ENCODE measurements at regions not wholly inside any gene's neighbourhood (a gene's known extent, or its start where the extent isn't known, plus 50 kb on each side); places are given as distances from the start of the nearest gene placed in this dataset.

DNA sequence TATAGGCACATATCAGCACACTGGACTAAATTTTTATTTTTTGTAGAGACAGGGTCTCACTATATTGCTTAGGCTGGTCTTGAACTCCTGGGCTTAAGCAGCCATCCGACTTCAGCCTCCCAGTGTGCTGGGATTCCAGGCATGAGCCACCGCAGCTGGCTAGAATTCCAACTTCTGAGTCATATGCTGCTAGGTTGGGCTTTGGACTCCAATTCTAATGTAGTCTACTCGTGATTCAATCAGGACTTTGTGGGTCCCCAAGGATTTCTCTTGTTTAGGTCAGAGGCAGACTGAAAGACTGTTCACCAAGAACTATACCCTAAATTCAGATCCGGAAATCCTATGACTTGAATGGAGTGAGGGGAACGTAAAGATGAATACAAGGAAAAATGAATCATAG is 68.2 kb upstream of the CHD1 start:
- no peak overlapping the region for H3K9ac ChIP-seq (ENCODE audit: low read length)
- H3K4me1 ChIP-seq (ENCODE audit: control insufficient read depth, insufficient read depth, low read length), result no peaks in the 10 kb centered on the region
- no peaks in the 10 kb centered on the region for H3K36me3 ChIP-seq (ENCODE audit: control insufficient read depth, insufficient read depth, low read length)
- no peaks in the 10 kb centered on the region for H3K27me3 ChIP-seq (ENCODE audit: control insufficient read depth, insufficient read depth, low read length)
- H3K4me3 ChIP-seq (ENCODE audit: low read length), result no peak overlapping the region
- H3K27ac ChIP-seq (ENCODE audit: low read depth, low read length), result no peak overlapping the region

DNA sequence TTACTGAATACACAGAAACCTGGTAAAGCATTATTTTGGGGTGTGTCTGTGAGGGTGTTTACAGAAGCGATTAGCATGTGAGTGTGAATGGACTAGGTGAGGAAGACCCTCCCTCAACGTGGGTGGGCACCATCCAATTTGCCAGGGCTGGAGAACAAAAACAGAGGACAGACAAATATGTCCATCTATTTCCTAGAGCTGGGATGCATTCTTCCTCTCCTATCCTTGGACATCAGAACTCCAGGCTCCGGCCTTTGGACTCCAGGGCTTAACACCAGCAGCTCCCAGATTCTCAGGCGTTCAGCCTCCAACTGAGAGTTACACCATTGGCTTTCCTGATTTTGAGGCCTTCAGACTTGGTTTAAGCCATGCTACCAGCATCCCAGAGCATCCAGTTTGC is 65.8 kb upstream of the CHD1 start:
- H3K36me3 ChIP-seq (ENCODE audit: control insufficient read depth, insufficient read depth, low read length), result no peaks in the 10 kb centered on the region
- no peak overlapping the region for H3K9ac ChIP-seq (ENCODE audit: low read length)
- no peak overlapping the region for H3K4me3 ChIP-seq (ENCODE audit: low read length)
- no peak overlapping the region for H3K27ac ChIP-seq (ENCODE audit: low read depth, low read length)
- no peaks in the 10 kb centered on the region for H3K27me3 ChIP-seq (ENCODE audit: control insufficient read depth, insufficient read depth, low read length)
- H3K4me1 ChIP-seq (ENCODE audit: control insufficient read depth, insufficient read depth, low read length), result no peaks in the 10 kb centered on the region

DNA sequence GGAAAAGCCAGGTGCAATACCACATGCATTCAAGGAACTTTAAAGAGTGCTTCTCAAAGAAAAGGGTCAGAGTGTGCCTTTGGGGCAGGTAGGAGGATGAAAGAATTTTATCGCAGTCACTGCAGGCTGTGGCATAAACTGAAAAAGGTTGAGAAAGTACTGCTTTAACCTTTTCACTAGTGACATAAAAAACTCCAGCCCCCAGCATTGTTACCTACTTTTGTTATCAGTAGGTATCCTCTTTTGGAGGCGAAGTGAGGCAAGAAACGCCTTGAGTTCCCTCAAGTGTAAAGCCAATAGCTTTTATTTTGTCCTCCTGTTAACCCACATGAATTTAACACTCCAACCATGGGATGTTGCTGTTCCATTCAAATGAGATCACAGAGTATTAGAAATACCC is 64.7 kb upstream of the CHD1 start:
- no peaks in the 10 kb centered on the region for H3K27me3 ChIP-seq (ENCODE audit: control insufficient read depth, insufficient read depth, low read length)
- no peaks in the 10 kb centered on the region for H3K4me1 ChIP-seq (ENCODE audit: control insufficient read depth, insufficient read depth, low read length)
- H3K36me3 ChIP-seq (ENCODE audit: control insufficient read depth, insufficient read depth, low read length), result no peaks in the 10 kb centered on the region
- no peak overlapping the region for H3K9ac ChIP-seq (ENCODE audit: low read length)
- no peak overlapping the region for H3K4me3 ChIP-seq (ENCODE audit: low read length)
- no peak overlapping the region for H3K27ac ChIP-seq (ENCODE audit: low read depth, low read length)

DNA sequence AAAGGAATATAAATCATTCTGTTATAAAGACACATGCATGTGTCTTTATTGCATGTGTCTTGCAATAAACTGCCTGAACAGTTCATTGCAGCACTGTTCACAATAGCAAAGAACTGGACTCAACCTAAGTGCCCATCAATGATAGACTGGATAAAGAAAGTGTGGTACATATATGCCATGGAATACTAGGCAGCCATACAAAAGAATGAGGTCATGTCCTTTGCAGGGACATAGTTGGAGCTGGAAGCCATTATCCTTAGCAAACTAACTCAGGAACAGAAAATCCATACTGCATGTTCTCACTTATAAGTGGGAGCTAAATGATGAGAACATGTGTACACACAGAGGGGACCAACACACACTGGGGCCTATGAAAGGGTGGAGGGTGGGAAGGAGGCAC is 63.7 kb upstream of the CHD1 start:
- no peak overlapping the region for H3K9ac ChIP-seq (ENCODE audit: low read length)
- no peaks in the 10 kb centered on the region for H3K4me1 ChIP-seq (ENCODE audit: control insufficient read depth, insufficient read depth, low read length)
- H3K27me3 ChIP-seq (ENCODE audit: control insufficient read depth, insufficient read depth, low read length), result no peaks in the 10 kb centered on the region
- no peak overlapping the region for H3K4me3 ChIP-seq (ENCODE audit: low read length)
- H3K27ac ChIP-seq (ENCODE audit: low read depth, low read length), result no peak overlapping the region
- H3K36me3 ChIP-seq (ENCODE audit: control insufficient read depth, insufficient read depth, low read length), result no peaks in the 10 kb centered on the region

DNA sequence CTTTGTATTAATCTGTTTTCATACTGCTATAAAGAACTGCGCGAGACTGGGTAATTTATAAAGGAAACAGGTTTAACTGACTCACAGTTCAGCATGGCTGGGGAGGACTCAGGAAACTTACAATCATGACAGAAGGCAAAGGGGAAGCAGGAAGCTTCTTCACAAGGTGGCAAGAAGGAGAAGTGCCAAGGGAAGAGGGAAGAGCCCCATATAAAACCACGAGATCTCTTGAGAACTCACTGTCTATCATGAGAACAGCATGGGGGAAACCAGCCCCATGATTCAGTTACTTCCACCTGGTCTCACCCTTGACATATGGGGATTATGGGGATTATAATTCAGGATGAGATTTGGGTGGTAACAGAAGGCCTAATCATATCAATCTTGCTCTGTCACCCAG is 60.9 kb upstream of the CHD1 start:
- Histone ChIP-seq H3K27me3 (ENCODE audit: control insufficient read depth, insufficient read depth, low read length) (no peaks in the 10 kb centered on the region), H3K4me1 (ENCODE audit: control insufficient read depth, insufficient read depth, low read length) (no peaks in the 10 kb centered on the region), H3K36me3 (ENCODE audit: control insufficient read depth, insufficient read depth, low read length) (no peaks in the 10 kb centered on the region), H3K27ac (ENCODE audit: low read depth, low read length) (no peak overlapping the region), H3K4me3 (ENCODE audit: low read length) (no peak overlapping the region), H3K9ac (ENCODE audit: low read length) (no peak overlapping the region)

DNA sequence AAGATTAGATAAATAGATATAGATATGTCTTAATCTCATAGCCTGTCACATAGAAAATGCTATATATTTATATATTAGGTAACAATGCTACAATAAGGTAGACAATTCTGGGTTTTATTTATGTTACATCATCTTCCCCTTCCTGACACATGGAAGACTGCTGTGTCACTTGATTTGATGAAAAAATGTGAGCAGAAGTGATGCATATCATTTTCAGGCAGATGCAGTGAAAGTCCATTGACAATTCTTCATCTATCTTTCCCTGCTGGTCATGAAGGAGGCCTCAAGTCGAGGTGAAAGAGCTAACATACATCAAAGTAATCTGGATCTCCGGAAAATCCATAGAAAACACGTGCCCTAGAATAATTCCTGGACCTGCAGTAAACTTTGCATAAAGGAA is 57.8 kb upstream of the CHD1 start:
- H3K4me3 ChIP-seq (ENCODE audit: low read length), result no peak overlapping the region
- no peaks in the 10 kb centered on the region for H3K27me3 ChIP-seq (ENCODE audit: control insufficient read depth, insufficient read depth, low read length)
- no peak overlapping the region for H3K27ac ChIP-seq (ENCODE audit: low read depth, low read length)
- no peaks in the 10 kb centered on the region for H3K4me1 ChIP-seq (ENCODE audit: control insufficient read depth, insufficient read depth, low read length)
- no peak overlapping the region for H3K9ac ChIP-seq (ENCODE audit: low read length)
- no peaks in the 10 kb centered on the region for H3K36me3 ChIP-seq (ENCODE audit: control insufficient read depth, insufficient read depth, low read length)

DNA sequence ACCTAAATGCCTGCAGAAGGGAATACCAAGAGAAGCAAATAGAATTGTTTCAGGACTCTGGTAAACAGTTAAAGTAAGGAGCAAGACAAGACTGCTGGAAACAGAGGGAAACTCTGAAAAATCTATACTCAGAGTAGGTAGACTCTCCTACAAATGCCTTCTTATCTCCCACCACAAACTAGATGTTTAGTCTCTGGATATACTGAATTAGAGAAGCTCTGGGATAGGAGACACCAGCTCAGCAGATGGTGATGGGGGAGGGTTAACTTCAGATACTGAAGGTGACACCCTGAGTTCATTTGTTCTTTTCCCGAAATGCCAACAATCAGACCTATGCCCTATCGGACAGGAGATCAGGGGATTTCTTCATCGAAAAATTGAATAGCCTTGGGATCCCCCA is 54.1 kb upstream of the CHD1 start:
- Histone ChIP-seq H3K9ac (ENCODE audit: low read length) (no peak overlapping the region), H3K36me3 (ENCODE audit: control insufficient read depth, insufficient read depth, low read length) (no peaks in the 10 kb centered on the region), H3K27ac (ENCODE audit: low read depth, low read length) (no peak overlapping the region), H3K4me3 (ENCODE audit: low read length) (no peak overlapping the region), H3K27me3 (ENCODE audit: control insufficient read depth, insufficient read depth, low read length) (no peaks in the 10 kb centered on the region), H3K4me1 (ENCODE audit: control insufficient read depth, insufficient read depth, low read length) (no peaks in the 10 kb centered on the region)
